Uterus (tissue), 2 donors: ENCODE measurements at regions not wholly inside any gene's neighbourhood (a gene's known extent, or its start where the extent isn't known, plus 50 kb on each side); places are given as distances from the start of the nearest gene placed in this dataset.

Source experiments
- CTCF ChIP-seq, 4 experiments: fragments of 200-600 bp in 2 of 4; fragments of 450-650 bp in 2 of 4; sonication (generic) in 2 of 4; IDR thresholded peaks; one replicate each; pipeline ENCODE4 v1.5.1; 2016 to 2019; ENCODE audit warnings: antibody characterized with exemption in 4 of 4, mild to moderate bottlenecking in 2 of 4, moderate library complexity in 1 of 4
- POLR2A ChIP-seq, 2 donors: fragments of 450-650 bp; IDR thresholded peaks; one replicate each; pipeline ENCODE4 v1.6.1; 2016; ENCODE audit warnings: antibody characterized with exemption in 2 of 2, mild to moderate bottlenecking in 1 of 2, moderate library complexity in 1 of 2

GRCh38 chr6:49051281-49051680 is 411.8 kb downstream of the MMUT start:
- no peak for TF ChIP-seq CTCF (IDR thresholded peaks at IDR 0.05)
- no peak for TF ChIP-seq POLR2A (IDR thresholded peaks at IDR 0.05)
